B cell (primary cell): ENCODE measurements at regions not wholly inside any gene's neighbourhood (a gene's known extent, or its start where the extent isn't known, plus 50 kb on each side); places are given as distances from the start of the nearest gene placed in this dataset.

Source experiments
- CTCF ChIP-seq: fragments of 200-600 bp; IDR thresholded peaks from one replicate; pipeline ENCODE4 v1.8.0; 2022; ENCODE audit warnings: antibody characterized with exemption, mild to moderate bottlenecking
- EZH2 ChIP-seq: IDR thresholded peaks from 2 replicates; pipeline ENCODE4 v1.6.1; 2012; ENCODE audit warnings: borderline replicate concordance, low read depth, mild to moderate bottlenecking, moderate library complexity, low read length; ENCODE audit not compliant: insufficient read depth, poor library complexity, severe bottlenecking

GRCh38 chr20:57795977-57796560, 86.3 kb upstream of the PMEPA1 start:
- TF ChIP-seq CTCF, result no peak
- no peak for TF ChIP-seq EZH2
